Parathyroid adenoma (tissue), 2 donors: ENCODE measurements at regions not wholly inside any gene's neighbourhood (a gene's known extent, or its start where the extent isn't known, plus 50 kb on each side); places are given as distances from the start of the nearest gene placed in this dataset.

Source experiments
- H2AFZ ChIP-seq: fragments of 300-600 bp; sonication (generic); one replicate; pipeline ENCODE4 v1.7.0; 2017; ENCODE audit warnings: antibody characterized with exemption, mild to moderate bottlenecking
- H3K27ac ChIP-seq: fragments of 300-600 bp; sonication (generic); one replicate; pipeline ENCODE4 v1.7.0; 2017
- H3K27me3 ChIP-seq: fragments of 300-600 bp; sonication (generic); one replicate; pipeline ENCODE4 v1.7.0; 2017; ENCODE audit warnings: low read length; ENCODE audit not compliant: control insufficient read depth, insufficient read depth
- H3K36me3 ChIP-seq: fragments of 300-600 bp; sonication (generic); one replicate; pipeline ENCODE4 v1.7.0; 2017; ENCODE audit warnings: low read length; ENCODE audit not compliant: control insufficient read depth, insufficient read depth
- H3K4me1 ChIP-seq: fragments of 300-600 bp; sonication (generic); one replicate; pipeline ENCODE4 v1.7.0; 2017; ENCODE audit warnings: control low read depth
- H3K4me2 ChIP-seq: fragments of 300-600 bp; sonication (generic); one replicate; pipeline ENCODE4 v1.7.0; 2017; ENCODE audit warnings: low read length
- H3K4me3 ChIP-seq: fragments of 300-600 bp; sonication (generic); one replicate; pipeline ENCODE4 v1.7.0; 2017; ENCODE audit warnings: low read depth, low read length
- H3K79me2 ChIP-seq: fragments of 300-600 bp; sonication (generic); one replicate; pipeline ENCODE4 v1.7.0; 2017; ENCODE audit warnings: control low read depth
- H3K9ac ChIP-seq: fragments of 300-600 bp; sonication (generic); one replicate; pipeline ENCODE4 v1.7.0; 2017; ENCODE audit warnings: mild to moderate bottlenecking
- H3K9me3 ChIP-seq: fragments of 300-600 bp; sonication (generic); one replicate; pipeline ENCODE4 v1.7.0; 2017; ENCODE audit warnings: low read length; ENCODE audit not compliant: control insufficient read depth
- CTCF ChIP-seq: fragments of 300-600 bp; sonication (generic); IDR thresholded peaks from one replicate; pipeline ENCODE4 v1.7.0; 2017; ENCODE audit warnings: antibody characterized with exemption, mild to moderate bottlenecking
- donor health status: primary hyperparathyroidism.

GRCh38 chrX:36436361-36436760 lies 516.8 kb downstream of the CFAP47 start:
- no peak overlapping the region for H3K27ac ChIP-seq
- TF ChIP-seq CTCF, result no peak
- no peak overlapping the region for H2AFZ ChIP-seq
- no peak overlapping the region for H3K4me2 ChIP-seq
- H3K36me3 ChIP-seq, result no peaks in the 10 kb centered on the region
- H3K9ac ChIP-seq, result no peak overlapping the region
- H3K4me3 ChIP-seq, result no peak overlapping the region
- no peaks in the 10 kb centered on the region for H3K4me1 ChIP-seq
- no peaks in the 10 kb centered on the region for H3K79me2 ChIP-seq
- no peaks in the 10 kb centered on the region for H3K9me3 ChIP-seq
- no peaks in the 10 kb centered on the region for H3K27me3 ChIP-seq

GRCh38 chrX:36443007-36443406 lies 523.5 kb downstream of the CFAP47 start:
- no peak overlapping the region for H3K9ac ChIP-seq
- no peaks in the 10 kb centered on the region for H3K27me3 ChIP-seq
- H3K4me1 ChIP-seq, result no peaks in the 10 kb centered on the region
- no peak overlapping the region for H2AFZ ChIP-seq
- H3K4me2 ChIP-seq, result no peak overlapping the region
- H3K9me3 ChIP-seq, result no peaks in the 10 kb centered on the region
- no peak overlapping the region for H3K4me3 ChIP-seq
- H3K36me3 ChIP-seq, result no peaks in the 10 kb centered on the region
- no peaks in the 10 kb centered on the region for H3K79me2 ChIP-seq
- TF ChIP-seq CTCF, result no peak
- no peak overlapping the region for H3K27ac ChIP-seq

- H3K4me1 ChIP-seq, result no peaks in the 10 kb centered on the region
- no peak overlapping the region for H3K27ac ChIP-seq
- no peak overlapping the region for H2AFZ ChIP-seq
- no peak for TF ChIP-seq CTCF
- no peaks in the 10 kb centered on the region for H3K36me3 ChIP-seq
- H3K4me3 ChIP-seq, result no peak overlapping the region
- no peak overlapping the region for H3K9ac ChIP-seq
- H3K9me3 ChIP-seq, result no peaks in the 10 kb centered on the region
- no peak overlapping the region for H3K4me2 ChIP-seq
- no peaks in the 10 kb centered on the region for H3K79me2 ChIP-seq
- no peaks in the 10 kb centered on the region for H3K27me3 ChIP-seq
These were observed 526.0 kb downstream of the CFAP47 start for GRCh38 chrX:36445566-36445965.

GRCh38 chrX:36462142-36462541 lies 542.6 kb downstream of the CFAP47 start:
- no peaks in the 10 kb centered on the region for H3K79me2 ChIP-seq
- H3K4me2 ChIP-seq, result no peak overlapping the region
- H3K9ac ChIP-seq, result no peak overlapping the region
- no peak overlapping the region for H3K4me3 ChIP-seq
- TF ChIP-seq CTCF, result no peak
- no peaks in the 10 kb centered on the region for H3K4me1 ChIP-seq
- no peaks in the 10 kb centered on the region for H3K9me3 ChIP-seq
- H3K27ac ChIP-seq, result no peak overlapping the region
- no peaks in the 10 kb centered on the region for H3K36me3 ChIP-seq
- H2AFZ ChIP-seq, result no peak overlapping the region
- H3K27me3 ChIP-seq, result no peaks in the 10 kb centered on the region

- Histone ChIP-seq H3K9me3 (no peaks in the 10 kb centered on the region), H2AFZ (no peak overlapping the region), H3K79me2 (no peaks in the 10 kb centered on the region), H3K27ac (no peak overlapping the region), H3K36me3 (no peaks in the 10 kb centered on the region), H3K4me1 (no peaks in the 10 kb centered on the region), H3K27me3 (no peaks in the 10 kb centered on the region), H3K4me3 (no peak overlapping the region), H3K9ac (no peak overlapping the region), H3K4me2 (no peak overlapping the region)
- no peak for TF ChIP-seq CTCF
These were observed 527.6 kb upstream of the FAM47C start for GRCh38 chrX:36480441-36480990.
